OCI-LY7 (cell line): ENCODE measurements at regions not wholly inside any gene's neighbourhood (a gene's known extent, or its start where the extent isn't known, plus 50 kb on each side); places are given as distances from the start of the nearest gene placed in this dataset.
"Not testable (repeated sequence)": the region's sequence is repeated elsewhere in the genome, so short reads cannot be mapped to it uniquely, and the experiment has no call there.

Experiments used
- BruUV-seq: library from RNA; stranded (reverse); fragments of 400-500 nt; replicated peaks from 2 replicates; lab custom pipeline; 2021; lab: Mats Ljungman, UMichigan
- CTCF ChIA-PET: fragments of 300-600 bp; sonication (Branson Sonifier 250); formaldehyde crosslinking; loops from one replicate; lab custom pipeline; 2022; ENCODE audit warnings: antibody characterized with exemption; ENCODE audit not compliant: unreplicated experiment; lab: Charles Lee
- POLR2A ChIA-PET: fragments of 300-600 bp; sonication (Branson Sonifier 250); formaldehyde crosslinking; loops from one replicate; lab custom pipeline; 2022; ENCODE audit warnings: antibody characterized with exemption; lab: Charles Lee
- DNase-seq: peaks from one replicate; pipeline ENCODE4 v3.0.0-alpha.2; 2015; ENCODE audit warnings: low spot score
- H2AFZ ChIP-seq: fragments of 200-600 bp; sonication (generic), shearing (Covaris generic); 2 replicates; pipeline ENCODE4 v1.6.1; 2014; ENCODE audit warnings: mild to moderate bottlenecking, antibody characterized with exemption, low read length, moderate library complexity
- H3K27ac ChIP-seq: fragments of 200-600 bp; sonication (generic); 2 replicates; pipeline ENCODE4 v1.5.1; 2014; ENCODE audit warnings: mixed run types, low read depth, mild to moderate bottlenecking, moderate library complexity, low read length, inconsistent platforms; ENCODE audit not compliant: poor library complexity, severe bottlenecking
- H3K36me3 ChIP-seq: fragments of 200-600 bp; sonication (generic); 2 replicates; pipeline ENCODE4 v1.6.1; 2014; ENCODE audit warnings: mild to moderate bottlenecking, antibody characterized with exemption, low read length, moderate library complexity, mixed read lengths; ENCODE audit not compliant: insufficient read depth
- H3K4me1 ChIP-seq: fragments of 200-600 bp; sonication (generic); 2 replicates; pipeline ENCODE4 v1.5.1; 2014; ENCODE audit warnings: mild to moderate bottlenecking, low read length; ENCODE audit not compliant: insufficient read depth, poor library complexity, severe bottlenecking
- H3K4me2 ChIP-seq: fragments of 200-600 bp; sonication (generic); 2 replicates; pipeline ENCODE4 v1.6.1; 2014; ENCODE audit warnings: mild to moderate bottlenecking, low read length
- H3K4me3 ChIP-seq: fragments of 200-600 bp; sonication (generic); 2 replicates; pipeline ENCODE4 v1.5.1; 2014; ENCODE audit warnings: mild to moderate bottlenecking, low read depth, low read length; ENCODE audit not compliant: poor library complexity, severe bottlenecking
- H3K79me2 ChIP-seq: fragments of 200-600 bp; sonication (generic); 2 replicates; pipeline ENCODE4 v1.6.1; 2016; ENCODE audit warnings: low read depth, mild to moderate bottlenecking, low read length, moderate library complexity, mixed read lengths; ENCODE audit not compliant: insufficient read depth
- H3K9me2 ChIP-seq: fragments of 200-600 bp; sonication (generic); 2 replicates; pipeline ENCODE4 v1.6.1; 2016; ENCODE audit warnings: mild to moderate bottlenecking, low read length, mixed read lengths; ENCODE audit not compliant: insufficient read depth
- H3K9me3 ChIP-seq: fragments of 200-600 bp; sonication (generic); 2 replicates; pipeline ENCODE4 v1.6.1; 2014; ENCODE audit warnings: mild to moderate bottlenecking, mixed run types, low read length, mixed read lengths
- H4K20me1 ChIP-seq: fragments of 200-600 bp; sonication (generic); 2 replicates; pipeline ENCODE4 v1.6.1; 2014; ENCODE audit warnings: mild to moderate bottlenecking, antibody characterized with exemption, low read length, moderate library complexity, mixed read lengths; ENCODE audit not compliant: insufficient read depth
- EZH2phosphoT487 ChIP-seq: fragments of 200-600 bp; sonication (generic); IDR thresholded peaks from 2 replicates; pipeline ENCODE4 v1.6.1; 2018; ENCODE audit warnings: low read depth, borderline replicate concordance, mild to moderate bottlenecking, mixed run types, antibody characterized with exemption, low read length, moderate library complexity, mixed read lengths
- intact Hi-C: fragments of 100-400 bp; cut with micrococcal nuclease; formaldehyde crosslinking; loops from one replicate; pipeline ENCODE4 v1.10.0; 2022; ENCODE audit not compliant: unreplicated experiment
- TF ChIP-seq, protein P1 (sequence below): fragments of 200-600 bp; sonication (generic); conservative IDR thresholded peaks from 2 replicates; pipeline ENCODE4 v1.5.1; 2014; ENCODE audit warnings: mild to moderate bottlenecking, antibody characterized with exemption, low read length, moderate library complexity, mixed read lengths

DNA sequence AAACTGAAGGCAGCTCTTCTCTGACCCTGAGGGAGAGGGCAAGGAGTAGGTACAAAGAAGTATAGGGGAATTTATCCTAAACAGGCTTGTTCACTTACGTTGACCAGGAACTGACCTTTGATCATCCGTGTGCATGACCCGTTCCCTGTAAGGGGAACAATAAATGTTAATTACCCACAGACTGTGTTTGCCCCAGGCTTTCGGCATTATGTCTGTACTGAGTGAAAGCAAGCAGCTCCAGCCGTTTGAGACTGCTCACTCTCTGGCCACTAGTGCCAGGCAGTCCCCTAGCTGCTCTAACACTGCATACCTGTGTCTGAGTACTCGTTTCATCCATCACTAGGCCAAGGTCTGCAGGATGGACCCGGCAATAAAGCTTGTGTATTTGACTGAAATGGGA lies 1365.3 kb downstream of the NCAM2 start:
- POLR2A ChIA-PET: no interaction called here
- no TSS peak for BruUV-seq
- H3K79me2 ChIP-seq: no peaks in the 10 kb centered on the region
- H3K27ac ChIP-seq: no peak overlapping the region
- H2AFZ ChIP-seq: no peak overlapping the region
- peaks cover 10% of the 10 kb centered on the region; the same call in 1 of the 2 replicates for H3K9me3 ChIP-seq
- no peak for DNase-seq
- H4K20me1 ChIP-seq: no peaks in the 10 kb centered on the region
- no peak for TF ChIP-seq EZH2phosphoT487
- TF ChIP-seq, protein P1, sequence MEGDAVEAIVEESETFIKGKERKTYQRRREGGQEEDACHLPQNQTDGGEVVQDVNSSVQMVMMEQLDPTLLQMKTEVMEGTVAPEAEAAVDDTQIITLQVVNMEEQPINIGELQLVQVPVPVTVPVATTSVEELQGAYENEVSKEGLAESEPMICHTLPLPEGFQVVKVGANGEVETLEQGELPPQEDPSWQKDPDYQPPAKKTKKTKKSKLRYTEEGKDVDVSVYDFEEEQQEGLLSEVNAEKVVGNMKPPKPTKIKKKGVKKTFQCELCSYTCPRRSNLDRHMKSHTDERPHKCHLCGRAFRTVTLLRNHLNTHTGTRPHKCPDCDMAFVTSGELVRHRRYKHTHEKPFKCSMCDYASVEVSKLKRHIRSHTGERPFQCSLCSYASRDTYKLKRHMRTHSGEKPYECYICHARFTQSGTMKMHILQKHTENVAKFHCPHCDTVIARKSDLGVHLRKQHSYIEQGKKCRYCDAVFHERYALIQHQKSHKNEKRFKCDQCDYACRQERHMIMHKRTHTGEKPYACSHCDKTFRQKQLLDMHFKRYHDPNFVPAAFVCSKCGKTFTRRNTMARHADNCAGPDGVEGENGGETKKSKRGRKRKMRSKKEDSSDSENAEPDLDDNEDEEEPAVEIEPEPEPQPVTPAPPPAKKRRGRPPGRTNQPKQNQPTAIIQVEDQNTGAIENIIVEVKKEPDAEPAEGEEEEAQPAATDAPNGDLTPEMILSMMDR: no peak
- no peak overlapping the region for H3K4me2 ChIP-seq
- H3K4me1 ChIP-seq: no peaks in the 10 kb centered on the region
- no peak overlapping the region for H3K4me3 ChIP-seq
- intact Hi-C loops: no loop called here
- H3K9me2 ChIP-seq: no peaks in the 10 kb centered on the region
- CTCF ChIA-PET: no interaction called here
- H3K36me3 ChIP-seq: no peaks in the 10 kb centered on the region

DNA sequence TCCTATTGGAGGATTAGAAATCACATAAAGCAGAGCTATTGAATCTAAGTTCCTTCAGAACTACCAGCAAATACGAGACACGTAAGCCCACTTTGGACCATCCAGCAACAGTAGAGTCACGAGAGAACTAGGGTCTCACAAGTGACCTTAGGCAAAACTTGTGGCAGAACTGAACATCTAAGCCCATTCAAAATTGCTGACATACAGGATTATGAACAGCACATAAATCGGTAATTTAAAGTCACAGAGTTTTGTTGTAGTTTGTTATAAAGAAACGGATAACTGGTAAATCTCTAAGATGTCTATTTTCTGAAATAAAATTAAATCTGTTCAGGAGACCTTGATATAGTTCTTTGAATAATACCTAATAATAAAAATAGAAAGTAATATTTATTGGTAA lies 1366.0 kb downstream of the NCAM2 start:
- Histone ChIP-seq H3K36me3 (no peaks in the 10 kb centered on the region), H2AFZ (no peak overlapping the region), H4K20me1 (no peaks in the 10 kb centered on the region), H3K9me2 (no peaks in the 10 kb centered on the region), H3K9me3 (peaks cover 6% of the 10 kb centered on the region; the same call in 1 of the 2 replicates), H3K27ac (no peak overlapping the region), H3K4me3 (no peak overlapping the region), H3K4me2 (no peak overlapping the region), H3K79me2 (no peaks in the 10 kb centered on the region), H3K4me1 (no peaks in the 10 kb centered on the region)
- POLR2A ChIA-PET: no interaction called here
- TF ChIP-seq, protein P1: no peak
- TF ChIP-seq EZH2phosphoT487: no peak
- intact Hi-C loops: no loop called here
- BruUV-seq: no TSS peak
- no peak for DNase-seq
- CTCF ChIA-PET: no interaction called here

DNA sequence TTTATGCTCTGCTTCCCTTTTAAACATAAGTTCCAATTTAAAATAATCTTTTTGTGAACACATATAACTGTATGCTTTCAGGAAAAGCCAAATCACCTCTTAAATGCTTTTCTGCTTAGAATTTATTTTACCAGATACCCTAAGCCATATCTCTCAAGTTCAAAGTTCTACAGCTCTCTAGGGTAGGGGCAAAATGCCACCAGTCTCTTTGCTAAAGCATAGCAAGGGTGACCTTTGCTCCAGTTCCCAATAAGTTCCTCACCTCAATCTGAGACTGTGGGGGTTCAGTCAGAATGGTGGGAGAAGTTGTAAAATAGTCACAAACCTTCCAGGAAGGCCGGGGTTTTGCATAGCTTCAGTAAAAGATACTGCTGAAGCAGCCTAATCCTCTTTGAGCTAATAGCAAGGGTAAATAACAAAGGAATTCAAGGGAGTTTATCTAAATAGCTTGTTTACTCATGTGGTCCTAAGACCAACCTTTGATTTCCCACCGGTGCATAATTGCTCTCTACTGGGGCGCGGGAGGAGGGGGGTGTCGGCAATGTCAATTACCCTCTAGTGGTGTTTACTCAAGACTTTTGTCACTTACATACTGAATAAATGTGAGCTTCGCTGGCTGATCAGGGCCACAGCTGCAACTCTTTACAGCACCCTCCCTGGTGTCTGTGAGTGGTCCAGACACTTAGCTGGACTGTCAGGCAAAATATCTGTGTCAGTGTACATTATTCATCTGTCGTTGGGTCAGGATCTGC lies 1376.2 kb downstream of the NCAM2 start:
- H3K79me2 ChIP-seq: no peaks in the 10 kb centered on the region
- H4K20me1 ChIP-seq: no peaks in the 10 kb centered on the region
- CTCF ChIA-PET: no interaction called here
- no peak for TF ChIP-seq EZH2phosphoT487
- TF ChIP-seq, protein P1: no peak
- intact Hi-C loops: loop anchor here (10.0 kb wide), 1 partner anchor 60 kb away; no protein-coding TSS in a partner anchor
- H3K4me2 ChIP-seq: no peak overlapping the region
- no TSS peak for BruUV-seq
- DNase-seq: no peak
- no peak overlapping the region for H2AFZ ChIP-seq
- peaks cover 25% of the 10 kb centered on the region; the same call in 1 of the 2 replicates for H3K9me3 ChIP-seq
- no peaks in the 10 kb centered on the region for H3K4me1 ChIP-seq
- H3K4me3 ChIP-seq: no peak overlapping the region
- POLR2A ChIA-PET: no interaction called here
- no peaks in the 10 kb centered on the region for H3K36me3 ChIP-seq
- H3K9me2 ChIP-seq: no peaks in the 10 kb centered on the region
- H3K27ac ChIP-seq: no peak overlapping the region

DNA sequence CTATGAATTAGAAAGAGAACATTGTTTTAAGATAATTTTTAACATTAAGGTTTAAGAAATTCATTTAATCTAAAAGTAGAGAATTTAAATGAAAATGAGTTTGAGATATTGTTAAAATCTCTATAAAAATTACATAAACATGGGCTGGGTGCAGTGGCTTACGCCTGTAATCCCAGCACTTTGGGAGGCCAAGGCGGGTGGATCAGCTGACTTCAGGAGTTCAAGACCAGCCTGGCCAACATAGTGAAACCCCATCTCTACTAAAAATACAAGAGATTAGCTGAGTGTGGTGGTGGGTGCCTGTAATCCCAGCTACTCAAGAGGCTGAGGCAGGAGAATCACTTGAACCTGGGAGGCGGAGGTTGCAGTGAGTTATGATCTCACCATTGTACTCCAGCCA lies 1379.6 kb downstream of the NCAM2 start:
- H3K79me2 ChIP-seq, H3K4me1 ChIP-seq, DNase-seq, CTCF ChIA-PET, H3K4me2 ChIP-seq, H3K27ac ChIP-seq, H3K36me3 ChIP-seq, H4K20me1 ChIP-seq, H2AFZ ChIP-seq, BruUV-seq, H3K4me3 ChIP-seq, H3K9me2 ChIP-seq: not testable (repeated sequence)
- intact Hi-C loops: loop anchor here (10.0 kb wide), 1 partner anchor 63 kb away; no protein-coding TSS in a partner anchor
- POLR2A ChIA-PET: interaction anchor here (1.1 kb wide), 1 partner anchor 10 kb away, joined by 3 read pairs; no protein-coding TSS in a partner anchor
- peaks cover 34% of the 10 kb centered on the region; the same call in 1 of the 2 replicates for H3K9me3 ChIP-seq
